Prostate gland (tissue), 2 donors: ENCODE measurements at regions not wholly inside any gene's neighbourhood (a gene's known extent, or its start where the extent isn't known, plus 50 kb on each side); places are given as distances from the start of the nearest gene placed in this dataset.

Experiments
- POLR2A ChIP-seq: fragments of 450-650 bp; IDR thresholded peaks from one replicate; pipeline ENCODE4 v1.6.1; 2016; ENCODE audit warnings: antibody characterized with exemption, mild to moderate bottlenecking
- POLR2AphosphoS5 ChIP-seq: sonication (generic); formaldehyde crosslinking; IDR thresholded peaks from one replicate; pipeline ENCODE4 v1.6.1; 2017; ENCODE audit warnings: antibody characterized with exemption
- TF ChIP-seq, protein P1 (sequence below), 4 experiments: fragments of 200-600 bp in 2 of 4; fragments of 450-650 bp in 2 of 4; sonication (generic) in 2 of 4; IDR thresholded peaks; 1 replicate in 3 of 4; 2 replicates in 1 of 4; pipeline ENCODE4 v1.5.1; 2016 to 2019; ENCODE audit warnings: antibody characterized with exemption in 4 of 4, mild to moderate bottlenecking in 2 of 4, moderate library complexity in 2 of 4

DNA sequence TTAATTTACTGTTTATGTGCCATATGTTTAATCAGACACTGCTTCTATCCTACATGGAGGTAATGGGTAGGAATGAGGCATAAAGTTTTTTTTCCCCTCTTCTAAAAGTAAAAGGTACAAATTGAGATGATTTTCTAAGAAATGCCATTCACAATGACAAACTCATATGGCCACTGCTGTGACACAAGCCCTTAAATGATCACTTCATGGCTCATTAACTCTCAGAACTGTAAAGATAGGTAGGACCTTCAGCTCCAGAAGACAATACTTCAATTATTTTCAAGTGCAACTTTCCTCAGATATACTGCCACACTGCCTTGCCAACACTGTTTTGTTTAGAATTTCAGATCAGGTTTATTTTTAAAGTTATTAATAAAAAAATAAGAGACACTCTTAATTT is 362.9 kb upstream of the ZNF608 start:
- no peak for TF ChIP-seq POLR2A
- TF ChIP-seq, protein P1, sequence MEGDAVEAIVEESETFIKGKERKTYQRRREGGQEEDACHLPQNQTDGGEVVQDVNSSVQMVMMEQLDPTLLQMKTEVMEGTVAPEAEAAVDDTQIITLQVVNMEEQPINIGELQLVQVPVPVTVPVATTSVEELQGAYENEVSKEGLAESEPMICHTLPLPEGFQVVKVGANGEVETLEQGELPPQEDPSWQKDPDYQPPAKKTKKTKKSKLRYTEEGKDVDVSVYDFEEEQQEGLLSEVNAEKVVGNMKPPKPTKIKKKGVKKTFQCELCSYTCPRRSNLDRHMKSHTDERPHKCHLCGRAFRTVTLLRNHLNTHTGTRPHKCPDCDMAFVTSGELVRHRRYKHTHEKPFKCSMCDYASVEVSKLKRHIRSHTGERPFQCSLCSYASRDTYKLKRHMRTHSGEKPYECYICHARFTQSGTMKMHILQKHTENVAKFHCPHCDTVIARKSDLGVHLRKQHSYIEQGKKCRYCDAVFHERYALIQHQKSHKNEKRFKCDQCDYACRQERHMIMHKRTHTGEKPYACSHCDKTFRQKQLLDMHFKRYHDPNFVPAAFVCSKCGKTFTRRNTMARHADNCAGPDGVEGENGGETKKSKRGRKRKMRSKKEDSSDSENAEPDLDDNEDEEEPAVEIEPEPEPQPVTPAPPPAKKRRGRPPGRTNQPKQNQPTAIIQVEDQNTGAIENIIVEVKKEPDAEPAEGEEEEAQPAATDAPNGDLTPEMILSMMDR (IDR thresholded peaks at IDR 0.05), result no peak
- no peak for TF ChIP-seq POLR2AphosphoS5
